Tibial nerve (tissue), 4 donors: ENCODE measurements at regions not wholly inside any gene's neighbourhood (a gene's known extent, or its start where the extent isn't known, plus 50 kb on each side); places are given as distances from the start of the nearest gene placed in this dataset.

Source experiments
- DNase-seq, 2 donors: peaks; one replicate each; pipeline ENCODE4 v3.0.0-alpha.2; 2019; ENCODE audit warnings: low spot score in 2 of 2
- H3K27ac ChIP-seq, 4 donors: fragments of 200-600 bp; sonication (generic) in 3 of 4; one replicate each; pipeline ENCODE4 v1.5.1; 2017 to 2019; ENCODE audit warnings: mild to moderate bottlenecking in 1 of 4
- H3K27me3 ChIP-seq, 2 donors: fragments of 200-600 bp; sonication (generic) in 1 of 2; one replicate each; pipeline versions ENCODE4 v1.5.1 to v1.6.0; 2017 to 2019
- H3K36me3 ChIP-seq, 3 donors: fragments of 200-600 bp; sonication (generic); one replicate each; pipeline ENCODE4 v1.5.1; 2018 to 2019
- H3K4me1 ChIP-seq, 4 donors: fragments of 200-600 bp; sonication (generic) in 3 of 4; one replicate each; pipeline ENCODE4 v1.5.1; 2017 to 2019
- H3K4me3 ChIP-seq, 4 donors: fragments of 200-600 bp; sonication (generic) in 3 of 4; one replicate each; pipeline ENCODE4 v1.5.1; 2017 to 2019; ENCODE audit warnings: mild to moderate bottlenecking in 1 of 4, moderate library complexity in 1 of 4
- H3K9me3 ChIP-seq, 4 donors: fragments of 200-600 bp; sonication (generic) in 3 of 4; one replicate each; pipeline ENCODE4 v1.5.1; 2017 to 2019
- CTCF ChIP-seq, 5 experiments: fragments of 200-600 bp in 3 of 5; fragments of 450-650 bp in 2 of 5; sonication (generic) in 3 of 5; IDR thresholded peaks; one replicate each; pipeline ENCODE4 v1.5.1; 2016 to 2019; ENCODE audit warnings: antibody characterized with exemption in 5 of 5, mild to moderate bottlenecking in 3 of 5, moderate library complexity in 2 of 5
- EP300 ChIP-seq, 2 donors: sonication (generic); formaldehyde crosslinking; IDR thresholded peaks; one replicate each; pipeline ENCODE4 v1.6.1; 2017; ENCODE audit warnings: antibody characterized with exemption in 2 of 2, mild to moderate bottlenecking in 1 of 2
- POLR2A ChIP-seq, 2 donors: fragments of 450-650 bp; IDR thresholded peaks; one replicate each; pipeline ENCODE4 v1.6.1; 2017; ENCODE audit warnings: antibody characterized with exemption in 2 of 2, mild to moderate bottlenecking in 2 of 2, moderate library complexity in 2 of 2
- WGBS, 2 donors: methylation state at CpG; one replicate each; pipeline ENCODE4 v1.1.5; 2018; 5-methylcytosine and 5-hydroxymethylcytosine counted together

- 90 to 91% methylated on average over 2 of the region's 2 CpGs for WGBS, 2 donors
- Histone ChIP-seq H3K36me3 (no peaks in the 10 kb centered on the region), H3K4me1 (peaks cover 0 to 32% (median 8%) of the 10 kb centered on the region in 4 donors), H3K9me3 (no peaks in the 10 kb centered on the region), H3K4me3 (no peak overlapping the region), H3K27me3 (no peaks in the 10 kb centered on the region), H3K27ac (no peak overlapping the region)
- no peak for DNase-seq
- TF ChIP-seq POLR2A (IDR thresholded peaks at IDR 0.05), result no peak
- no peak for TF ChIP-seq CTCF (IDR thresholded peaks at IDR 0.05)
- no peak for TF ChIP-seq EP300 (IDR thresholded peaks at IDR 0.05)
These were observed 349.1 kb downstream of the ZNF608 start for GRCh38 chr5:124397317-124397716.

DNA sequence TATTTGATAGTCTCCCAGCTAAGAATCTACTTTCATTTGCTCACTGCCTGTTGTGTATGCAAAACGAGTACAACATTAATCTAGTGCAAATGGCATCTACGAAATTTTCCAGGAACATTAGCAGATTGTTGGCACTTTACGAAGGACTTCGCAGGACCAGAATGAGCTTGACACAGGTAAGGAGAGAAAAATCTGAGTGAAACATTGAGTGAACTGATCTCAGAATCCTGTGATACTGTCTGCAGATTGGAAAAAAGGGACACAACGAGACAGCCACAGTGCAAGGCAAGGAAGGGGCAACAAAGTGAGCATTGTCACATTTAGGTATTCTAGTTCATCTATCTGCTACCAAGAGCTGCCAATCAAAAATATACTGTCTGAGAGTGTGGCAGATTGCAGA lies 350.5 kb downstream of the ZNF608 start:
- peaks cover 0 to 21% (median 3%) of the 10 kb centered on the region in 4 donors for H3K4me1 ChIP-seq
- no peaks in the 10 kb centered on the region for H3K36me3 ChIP-seq
- H3K27me3 ChIP-seq, result no peaks in the 10 kb centered on the region
- H3K9me3 ChIP-seq, result peaks cover 0 to 1% (median under 1%) of the 10 kb centered on the region in 4 donors
- H3K4me3 ChIP-seq, result no peak overlapping the region
- 87 to 90% methylated on average over 5 of the region's 5 CpGs for WGBS, 2 donors
- DNase-seq, result no peak
- no peak for TF ChIP-seq POLR2A (IDR thresholded peaks at IDR 0.05)
- no peak for TF ChIP-seq EP300 (IDR thresholded peaks at IDR 0.05)
- no peak for TF ChIP-seq CTCF (IDR thresholded peaks at IDR 0.05)
- H3K27ac ChIP-seq, result no peak overlapping the region

GRCh38 chr5:124395287-124395686 lies 351.2 kb downstream of the ZNF608 start:
- no peaks in the 10 kb centered on the region for H3K36me3 ChIP-seq
- no peak for TF ChIP-seq CTCF (IDR thresholded peaks at IDR 0.05)
- no peak for TF ChIP-seq EP300 (IDR thresholded peaks at IDR 0.05)
- TF ChIP-seq POLR2A (IDR thresholded peaks at IDR 0.05), result no peak
- peaks cover 0 to 18% (median 3%) of the 10 kb centered on the region in 4 donors for H3K4me1 ChIP-seq
- no peaks in the 10 kb centered on the region for H3K27me3 ChIP-seq
- 63 to 64% methylated on average over 11 of the region's 11 CpGs for WGBS, 2 donors
- no peak overlapping the region for H3K27ac ChIP-seq
- H3K4me3 ChIP-seq, result no peak overlapping the region
- H3K9me3 ChIP-seq, result peaks cover 0 to 8% (median 4%) of the 10 kb centered on the region in 4 donors
- DNase-seq, result no peak

- Histone ChIP-seq H3K27ac (no peak overlapping the region), H3K4me1 (peaks cover 0 to 17% (median 3%) of the 10 kb centered on the region in 4 donors), H3K36me3 (no peaks in the 10 kb centered on the region), H3K27me3 (no peaks in the 10 kb centered on the region), H3K9me3 (peaks cover 0 to 13% (median 4%) of the 10 kb centered on the region in 4 donors), H3K4me3 (no peak overlapping the region)
- DNase-seq, result no peak
- 89 to 91% methylated on average over 9 of the region's 9 CpGs for WGBS, 2 donors
- no peak for TF ChIP-seq POLR2A (IDR thresholded peaks at IDR 0.05)
- no peak for TF ChIP-seq EP300 (IDR thresholded peaks at IDR 0.05)
- no peak for TF ChIP-seq CTCF (IDR thresholded peaks at IDR 0.05)
These were observed 351.7 kb downstream of the ZNF608 start for GRCh38 chr5:124394700-124395245.

DNA sequence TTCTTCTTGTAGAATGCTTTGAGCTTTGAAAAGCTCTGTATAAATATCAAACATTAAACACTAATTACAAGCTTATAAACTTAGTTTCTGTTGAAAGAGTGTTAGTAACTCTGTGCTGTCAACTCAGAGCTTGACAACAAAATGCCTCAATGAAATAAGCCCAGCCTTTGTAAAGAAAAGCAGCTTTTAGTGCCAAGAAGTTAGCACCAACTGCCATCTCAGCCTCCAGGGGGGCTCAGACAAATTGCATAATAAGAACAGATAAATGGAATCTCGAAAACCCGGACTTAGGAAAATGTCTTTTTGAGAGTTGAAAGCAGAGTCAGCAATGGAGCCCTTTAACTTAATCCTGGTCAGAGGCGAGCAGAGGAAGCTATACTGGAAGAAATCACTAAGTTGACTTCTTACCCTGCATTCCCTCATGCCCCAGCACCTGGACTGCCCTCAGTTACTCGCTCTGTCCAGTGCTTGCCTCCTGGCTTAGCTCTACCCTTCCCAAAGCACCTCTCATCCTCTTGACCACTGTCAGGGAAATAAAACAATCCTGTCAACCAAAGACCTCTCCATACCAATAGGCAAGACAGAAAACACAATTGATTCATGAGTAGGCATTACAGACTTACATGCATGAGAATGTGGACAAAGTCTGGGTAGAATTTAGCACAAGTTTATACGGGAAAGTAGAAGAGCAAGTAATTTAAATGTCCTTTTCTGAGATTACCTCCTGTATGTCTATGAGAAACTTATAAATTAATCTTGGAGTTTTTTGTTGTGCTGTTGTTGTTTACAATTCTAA lies 352.7 kb downstream of the ZNF608 start:
- H3K27ac ChIP-seq, result no peak overlapping the region
- WGBS, 2 donors, result 70 to 78% methylated on average over 5 of the region's 5 CpGs
- no peak for TF ChIP-seq CTCF (IDR thresholded peaks at IDR 0.05)
- no peak for TF ChIP-seq EP300 (IDR thresholded peaks at IDR 0.05)
- no peak for TF ChIP-seq POLR2A (IDR thresholded peaks at IDR 0.05)
- H3K4me1 ChIP-seq, result peaks cover 0 to 12% (median 3%) of the 10 kb centered on the region in 4 donors
- no peak overlapping the region for H3K4me3 ChIP-seq
- no peaks in the 10 kb centered on the region for H3K36me3 ChIP-seq
- H3K9me3 ChIP-seq, result peaks cover 0 to 23% (median 6%) of the 10 kb centered on the region in 4 donors
- DNase-seq, result no peak
- no peaks in the 10 kb centered on the region for H3K27me3 ChIP-seq
